Caco-2 (cell line): ENCODE measurements at regions not wholly inside any gene's neighbourhood (a gene's known extent, or its start where the extent isn't known, plus 50 kb on each side); places are given as distances from the start of the nearest gene placed in this dataset.

ENCODE experiments used
- BruUV-seq: library from RNA; stranded (reverse); fragments of 400-500 nt; replicated peaks from 2 replicates; lab custom pipeline; 2021; lab: Mats Ljungman, UMichigan
- CTCF ChIA-PET: fragments of 300-600 bp; sonication (Branson Sonifier 250); formaldehyde crosslinking; loops from one replicate; lab custom pipeline; 2022; ENCODE audit warnings: antibody characterized with exemption; lab: Charles Lee
- POLR2A ChIA-PET: fragments of 300-600 bp; sonication (Branson Sonifier 250); formaldehyde crosslinking; loops from one replicate; lab custom pipeline; 2022; ENCODE audit warnings: antibody characterized with exemption; lab: Charles Lee
- DNase-seq, 2 experiments: peaks; one replicate each; pipeline versions ENCODE4 v3.0.0 to v3.0.0-alpha.2; 2020 to 2022
- H3K27me3 ChIP-seq: replicated peaks from 2 replicates; pipeline ENCODE4 v1.6.0; 2011; ENCODE audit warnings: low read length; ENCODE audit not compliant: control insufficient read depth, insufficient read depth
- H3K36me3 ChIP-seq: 2 replicates; pipeline ENCODE4 v1.5.1; 2011; ENCODE audit warnings: low read length; ENCODE audit not compliant: control insufficient read depth, insufficient read depth
- H3K4me1 ChIP-seq: fragments of 250-450 bp; sonication (Bioruptor Pico); 2 replicates; pipeline ENCODE4 v1.5.1; 2020; ENCODE audit warnings: mild to moderate bottlenecking
- H3K4me3 ChIP-seq: 2 replicates; pipeline ENCODE4 v1.5.1; 2011; ENCODE audit warnings: low read depth, mild to moderate bottlenecking, control low read depth, low read length
- H3K9me3 ChIP-seq: fragments of 250-450 bp; sonication (Bioruptor Pico); 2 replicates; pipeline ENCODE4 v1.5.1; 2020; ENCODE audit warnings: mild to moderate bottlenecking, moderate library complexity
- H3K27ac Mint-ChIP-seq: one replicate; pipeline ENCODE4 v1.8.0; 2022; ENCODE audit warnings: mixed read lengths; ENCODE audit not compliant: unreplicated experiment
- H3K27me3 Mint-ChIP-seq: one replicate; pipeline ENCODE4 v1.8.0; 2022; ENCODE audit warnings: mixed read lengths; ENCODE audit not compliant: insufficient read depth, unreplicated experiment
- H3K36me3 Mint-ChIP-seq: one replicate; pipeline ENCODE4 v1.8.0; 2022; ENCODE audit warnings: mild to moderate bottlenecking, mixed read lengths; ENCODE audit not compliant: insufficient read depth, unreplicated experiment
- H3K4me1 Mint-ChIP-seq: one replicate; pipeline ENCODE4 v1.8.0; 2022; ENCODE audit warnings: low read depth, mixed read lengths; ENCODE audit not compliant: unreplicated experiment
- H3K4me3 Mint-ChIP-seq: one replicate; pipeline ENCODE4 v1.8.0; 2022; ENCODE audit warnings: mild to moderate bottlenecking, moderate library complexity, mixed read lengths; ENCODE audit not compliant: unreplicated experiment
- H3K9me3 Mint-ChIP-seq: one replicate; pipeline ENCODE4 v1.8.0; 2022; ENCODE audit warnings: mixed read lengths; ENCODE audit not compliant: unreplicated experiment
- CTCF ChIP-seq, 2 experiments: fragments of 200-600 bp in 1 of 2; IDR thresholded peaks; 1 replicate in 1 of 2; 2 replicates in 1 of 2; pipeline versions ENCODE4 v1.5.1 to v1.8.0; 2011 to 2022; ENCODE audit warnings: antibody characterized with exemption in 1 of 2, control low read depth in 1 of 2, inconsistent platforms in 1 of 2, low read depth in 1 of 2, low read length in 1 of 2, mild to moderate bottlenecking in 1 of 2, moderate library complexity in 1 of 2; ENCODE audit not compliant: insufficient read depth in 1 of 2, severe bottlenecking in 1 of 2, unreplicated experiment in 1 of 2
- intact Hi-C: fragments of 100-400 bp; cut with micrococcal nuclease; formaldehyde crosslinking; loops from one replicate; pipeline ENCODE4 v1.10.0; 2022; ENCODE audit not compliant: unreplicated experiment

GRCh38 chr12:24416423-24417109 lies 467.1 kb upstream of the SOX5 start:
- Histone ChIP-seq H3K9me3 (peaks cover 6% of the 10 kb centered on the region; the same call in 1 of the 2 replicates), H3K4me1 (no peaks in the 10 kb centered on the region), H3K4me3 (no peak overlapping the region), H3K27me3 (no peaks in the 10 kb centered on the region), H3K36me3 (no peaks in the 10 kb centered on the region)
- Mint-ChIP-seq H3K27ac (no peak overlapping the region), H3K4me1 (peaks cover 5% of the 10 kb centered on the region), H3K4me3 (no peak overlapping the region), H3K36me3 (no peaks in the 10 kb centered on the region), H3K27me3 (no peaks in the 10 kb centered on the region), H3K9me3 (no peaks in the 10 kb centered on the region)
- TF ChIP-seq CTCF (IDR thresholded peaks at IDR 0.05; ENCODE audit: insufficient read depth in 1 of 2, low read depth in 1 of 2, low read length in 1 of 2, severe bottlenecking in 1 of 2, unreplicated experiment in 1 of 2), result no peak
- no TSS peak for BruUV-seq
- no peak for DNase-seq
- intact Hi-C loops, result no loop called here
- ChIA-PET CTCF (no interaction called here), POLR2A (no interaction called here)

- no peak for DNase-seq
- POLR2A ChIA-PET, result no interaction called here
- peaks cover 5% of the 10 kb centered on the region for H3K4me1 Mint-ChIP-seq
- no peaks in the 10 kb centered on the region for H3K27me3 ChIP-seq
- no peak overlapping the region for H3K4me3 ChIP-seq
- no peaks in the 10 kb centered on the region for H3K9me3 Mint-ChIP-seq
- peaks cover 4% of the 10 kb centered on the region; the same call in 1 of the 2 replicates for H3K9me3 ChIP-seq
- no peak for TF ChIP-seq CTCF (IDR thresholded peaks at IDR 0.05; ENCODE audit: insufficient read depth in 1 of 2, low read depth in 1 of 2, low read length in 1 of 2, severe bottlenecking in 1 of 2, unreplicated experiment in 1 of 2)
- no peaks in the 10 kb centered on the region for H3K36me3 Mint-ChIP-seq
- no peaks in the 10 kb centered on the region for H3K4me1 ChIP-seq
- H3K27me3 Mint-ChIP-seq, result no peaks in the 10 kb centered on the region
- intact Hi-C loops, result no loop called here
- BruUV-seq, result no TSS peak
- CTCF ChIA-PET, result no interaction called here
- H3K36me3 ChIP-seq, result no peaks in the 10 kb centered on the region
- no peak overlapping the region for H3K4me3 Mint-ChIP-seq
- H3K27ac Mint-ChIP-seq, result no peak overlapping the region
These were observed 466.5 kb upstream of the SOX5 start for GRCh38 chr12:24415934-24416333.

- Mint-ChIP-seq H3K36me3 (no peaks in the 10 kb centered on the region), H3K4me3 (no peak overlapping the region), H3K9me3 (no peaks in the 10 kb centered on the region), H3K4me1 (peaks cover 5% of the 10 kb centered on the region), H3K27ac (no peak overlapping the region), H3K27me3 (no peaks in the 10 kb centered on the region)
- DNase-seq, result no peak
- ChIA-PET POLR2A (no interaction called here), CTCF (interaction anchor here (0.7 kb wide), 1 partner anchor 578 kb away, joined by 3 read pairs; no protein-coding TSS in a partner anchor)
- Histone ChIP-seq H3K9me3 (no peaks in the 10 kb centered on the region), H3K4me1 (no peaks in the 10 kb centered on the region), H3K4me3 (no peak overlapping the region), H3K36me3 (no peaks in the 10 kb centered on the region), H3K27me3 (no peaks in the 10 kb centered on the region)
- intact Hi-C loops, result no loop called here
- no peak for TF ChIP-seq CTCF (IDR thresholded peaks at IDR 0.05; ENCODE audit: insufficient read depth in 1 of 2, low read depth in 1 of 2, low read length in 1 of 2, severe bottlenecking in 1 of 2, unreplicated experiment in 1 of 2)
- BruUV-seq, result no TSS peak
These were observed 465.0 kb upstream of the SOX5 start for GRCh38 chr12:24414480-24414879.
